ENCODE measurements at regions not wholly inside any gene's neighbourhood (a gene's known extent, or its start where the extent isn't known, plus 50 kb on each side); places are given as distances from the start of the nearest gene placed in this dataset.

- DNase-seq = peak; percentile 69
- H3K4me1 ChIP-seq = peaks cover 0 to 15% (median 8%) of the 10 kb centered on the region in 6 donors
- intact Hi-C loops (cut with DNase I; ENCODE audit: low total_unique reads) = no loop called here
- peaks cover 0 to 32% (median 4%) of the 10 kb centered on the region in 7 donors for H3K27me3 ChIP-seq (replicated peaks in 1 of 7)
- H3K4me3 ChIP-seq = no peak overlapping the region
- WGBS, 5 donors = 89 to 93% (median 92%) methylated on average over 10 to 11 of the region's 11 CpGs
- no peak overlapping the region for H3K27ac ChIP-seq
- TF ChIP-seq POLR2A (IDR thresholded peaks at IDR 0.05) (no peak), CTCF (IDR thresholded peaks at IDR 0.05 in 8 of 11, conservative IDR thresholded peaks at IDR 0.05 in 3 of 11) (no peak), POLR2AphosphoS5 (IDR thresholded peaks at IDR 0.05) (no peak)
- H3K36me3 ChIP-seq = no peaks in the 10 kb centered on the region
- no peaks in the 10 kb centered on the region for H3K9me3 ChIP-seq
Measured at GRCh38 chr7:155863721-155864151, 51.5 kb upstream of the SHH start.

- Histone ChIP-seq H3K9me3 (no peaks in the 10 kb centered on the region), H3K4me1 (peaks cover 0 to 15% (median 8%) of the 10 kb centered on the region in 6 donors), H3K27ac (no peak overlapping the region), H3K36me3 (no peaks in the 10 kb centered on the region), H3K4me3 (no peak overlapping the region), H3K27me3 (replicated peaks in 1 of 7) (peaks cover 0 to 32% (median 4%) of the 10 kb centered on the region in 7 donors)
- 83 to 87% (median 83%) methylated on average over 12 of the region's 12 CpGs for WGBS, 5 donors
- DNase-seq = peak; percentile 64
- TF ChIP-seq POLR2A (IDR thresholded peaks at IDR 0.05) = no peak
- no peak for TF ChIP-seq CTCF (IDR thresholded peaks at IDR 0.05 in 8 of 11, conservative IDR thresholded peaks at IDR 0.05 in 3 of 11)
- no peak for TF ChIP-seq POLR2AphosphoS5 (IDR thresholded peaks at IDR 0.05)
- intact Hi-C loops (cut with DNase I; ENCODE audit: low total_unique reads) = no loop called here
Measured at GRCh38 chr7:155862123-155862892, 50.0 kb upstream of the SHH start.

Small RNA genes lying in the stretch of these regions (small RNA-seq; reads per million reads assigned to genes)
- gene AC093813.1 (0 reads per million in 4 donors), gene RF00019 (0 reads per million in 4 donors)
